ENCODE measurements at regions not wholly inside any gene's neighbourhood (a gene's known extent, or its start where the extent isn't known, plus 50 kb on each side); places are given as distances from the start of the nearest gene placed in this dataset.

DNA sequence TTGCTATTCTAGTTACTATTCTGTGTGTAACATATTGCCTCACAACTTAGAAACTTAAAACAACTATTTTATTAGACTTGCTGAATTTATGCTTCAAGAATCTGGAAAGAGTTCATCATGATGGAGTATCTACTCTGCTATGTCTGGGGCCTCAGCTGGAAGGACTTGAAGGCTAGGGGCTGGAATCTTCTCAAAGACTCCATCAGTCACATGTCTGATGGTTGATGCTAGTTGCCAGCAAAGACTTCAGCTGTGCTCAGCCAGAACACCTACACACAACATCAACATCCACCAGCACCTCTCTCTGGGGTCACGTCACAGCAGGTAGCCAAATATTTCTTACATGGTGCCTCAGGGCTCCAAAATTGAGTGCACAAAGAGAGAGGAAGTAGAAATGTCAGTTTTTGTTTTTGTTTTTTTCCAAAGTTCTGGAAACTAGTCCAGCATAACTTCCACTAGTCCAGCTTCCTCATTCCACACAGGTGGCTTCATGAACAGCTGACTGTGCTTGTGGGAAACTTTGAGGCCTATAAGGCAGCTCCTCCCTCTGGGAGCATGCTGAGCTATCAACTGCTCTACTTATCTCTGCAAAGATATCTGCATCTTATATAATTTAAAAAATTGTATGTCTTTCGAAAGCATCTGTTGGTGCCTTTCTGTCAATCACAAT, 325.4 kb upstream of the AGTR1 start:
- intact Hi-C loops (cut with micrococcal nuclease), result no loop called here
- CTCF ChIA-PET (ENCODE audit: partially characterized antibody), result no interaction called here
- no peak overlapping the region for H3K27ac Mint-ChIP-seq

GRCh38 chr3:148373961-148374360, 323.7 kb upstream of the AGTR1 start:
- no peaks in the 10 kb centered on the region for H3K36me3 ChIP-seq (ENCODE audit: insufficient read depth, low read length)
- no peaks in the 10 kb centered on the region for H3K9me3 ChIP-seq (ENCODE audit: control insufficient read depth in 1 of 2, low read length in 2 of 2)
- H3K4me3 Mint-ChIP-seq, result no peak overlapping the region
- H3K4me3 ChIP-seq (ENCODE audit: low read length in 2 of 2), result no peak overlapping the region
- intact Hi-C loops (cut with micrococcal nuclease), result no loop called here
- no peaks in the 10 kb centered on the region for H3K4me1 Mint-ChIP-seq
- H3K9me3 Mint-ChIP-seq, result peaks cover 0 to 2% (median 0%) of the 10 kb centered on the region in 8 donors
- no peak overlapping the region for H3K27ac Mint-ChIP-seq
- no peaks in the 10 kb centered on the region for H3K4me1 ChIP-seq (ENCODE audit: insufficient read depth, low read length)
- no peaks in the 10 kb centered on the region for H3K36me3 Mint-ChIP-seq
- H3K27ac ChIP-seq (ENCODE audit: low read depth, low read length), result no peak overlapping the region
- no peaks in the 10 kb centered on the region for H3K27me3 Mint-ChIP-seq
- no peaks in the 10 kb centered on the region for H3K27me3 ChIP-seq (ENCODE audit: insufficient read depth, low read length)
- POLR2A ChIA-PET (ENCODE audit: partially characterized antibody), result no interaction called here
- no peak for DNase-seq
- CTCF ChIA-PET (ENCODE audit: partially characterized antibody), result no interaction called here

More for the DNA sequence above, 325.4 kb upstream of the AGTR1 start:
- no peaks in the 10 kb centered on the region for H3K36me3 Mint-ChIP-seq
- H3K9me3 Mint-ChIP-seq, result peaks cover 0 to 2% (median 0%) of the 10 kb centered on the region in 8 donors
- Histone ChIP-seq H3K9me3 (ENCODE audit: control insufficient read depth in 1 of 2, low read length in 2 of 2) (no peaks in the 10 kb centered on the region), H3K36me3 (ENCODE audit: insufficient read depth, low read length) (no peaks in the 10 kb centered on the region), H3K27ac (ENCODE audit: low read depth, low read length) (no peak overlapping the region), H3K4me3 (ENCODE audit: low read length in 2 of 2) (no peak overlapping the region), H3K4me1 (ENCODE audit: insufficient read depth, low read length) (no peaks in the 10 kb centered on the region), H3K27me3 (ENCODE audit: insufficient read depth, low read length) (no peaks in the 10 kb centered on the region)
- no peaks in the 10 kb centered on the region for H3K27me3 Mint-ChIP-seq
- H3K4me3 Mint-ChIP-seq, result no peak overlapping the region
- no peak for DNase-seq
- H3K4me1 Mint-ChIP-seq, result no peaks in the 10 kb centered on the region
- POLR2A ChIA-PET (ENCODE audit: partially characterized antibody), result no interaction called here

- Histone ChIP-seq H3K4me3 (ENCODE audit: low read length in 2 of 2) (no peak overlapping the region), H3K27me3 (ENCODE audit: insufficient read depth, low read length) (no peaks in the 10 kb centered on the region), H3K4me1 (ENCODE audit: insufficient read depth, low read length) (no peaks in the 10 kb centered on the region), H3K36me3 (ENCODE audit: insufficient read depth, low read length) (no peaks in the 10 kb centered on the region), H3K27ac (ENCODE audit: low read depth, low read length) (no peak overlapping the region), H3K9me3 (ENCODE audit: control insufficient read depth in 1 of 2, low read length in 2 of 2) (peaks cover 0 to 3% of the 10 kb centered on the region in 2 donors)
- Mint-ChIP-seq H3K36me3 (no peaks in the 10 kb centered on the region), H3K27me3 (no peaks in the 10 kb centered on the region), H3K9me3 (peaks cover 0 to 4% (median 0%) of the 10 kb centered on the region in 8 donors), H3K27ac (no peak overlapping the region), H3K4me1 (no peaks in the 10 kb centered on the region), H3K4me3 (no peak overlapping the region)
- ChIA-PET CTCF (ENCODE audit: partially characterized antibody) (no interaction called here), POLR2A (ENCODE audit: partially characterized antibody) (no interaction called here)
- DNase-seq, result no peak
- intact Hi-C loops (cut with micrococcal nuclease), result no loop called here
Observed at GRCh38 chr3:148379763-148380382, 317.8 kb upstream of the AGTR1 start.

- Mint-ChIP-seq H3K4me1 (no peaks in the 10 kb centered on the region), H3K36me3 (no peaks in the 10 kb centered on the region), H3K27me3 (no peaks in the 10 kb centered on the region), H3K9me3 (peaks cover 0 to 4% (median 0%) of the 10 kb centered on the region in 8 donors), H3K4me3 (no peak overlapping the region), H3K27ac (no peak overlapping the region)
- POLR2A ChIA-PET (ENCODE audit: partially characterized antibody), result no interaction called here
- no peak for DNase-seq
- Histone ChIP-seq H3K9me3 (ENCODE audit: control insufficient read depth in 1 of 2, low read length in 2 of 2) (peaks cover 0 to 3% of the 10 kb centered on the region in 2 donors), H3K4me1 (ENCODE audit: insufficient read depth, low read length) (no peaks in the 10 kb centered on the region), H3K27me3 (ENCODE audit: insufficient read depth, low read length) (no peaks in the 10 kb centered on the region), H3K27ac (ENCODE audit: low read depth, low read length) (no peak overlapping the region), H3K36me3 (ENCODE audit: insufficient read depth, low read length) (no peaks in the 10 kb centered on the region), H3K4me3 (ENCODE audit: low read length in 2 of 2) (no peak overlapping the region)
- CTCF ChIA-PET (ENCODE audit: partially characterized antibody), result no interaction called here
- intact Hi-C loops (cut with micrococcal nuclease), result no loop called here
Observed at GRCh38 chr3:148381051-148381450, 316.7 kb upstream of the AGTR1 start.

- Mint-ChIP-seq H3K36me3 (no peaks in the 10 kb centered on the region), H3K27me3 (no peaks in the 10 kb centered on the region), H3K4me3 (no peak overlapping the region), H3K27ac (no peak overlapping the region), H3K9me3 (peaks cover 0 to 21% (median 6%) of the 10 kb centered on the region in 8 donors), H3K4me1 (no peaks in the 10 kb centered on the region)
- H3K4me1 ChIP-seq (ENCODE audit: insufficient read depth, low read length), result no peaks in the 10 kb centered on the region
- no peaks in the 10 kb centered on the region for H3K9me3 ChIP-seq (ENCODE audit: control insufficient read depth in 1 of 2, low read length in 2 of 2)
- intact Hi-C loops (cut with micrococcal nuclease), result no loop called here
- POLR2A ChIA-PET (ENCODE audit: partially characterized antibody), result no interaction called here
- H3K36me3 ChIP-seq (ENCODE audit: insufficient read depth, low read length), result no peaks in the 10 kb centered on the region
- no peaks in the 10 kb centered on the region for H3K27me3 ChIP-seq (ENCODE audit: insufficient read depth, low read length)
- H3K27ac ChIP-seq (ENCODE audit: low read depth, low read length), result no peak overlapping the region
- no peak overlapping the region for H3K4me3 ChIP-seq (ENCODE audit: low read length in 2 of 2)
- CTCF ChIA-PET (ENCODE audit: partially characterized antibody), result no interaction called here
- no peak for DNase-seq
Observed at GRCh38 chr3:148389916-148390315, 307.8 kb upstream of the AGTR1 start.

DNA sequence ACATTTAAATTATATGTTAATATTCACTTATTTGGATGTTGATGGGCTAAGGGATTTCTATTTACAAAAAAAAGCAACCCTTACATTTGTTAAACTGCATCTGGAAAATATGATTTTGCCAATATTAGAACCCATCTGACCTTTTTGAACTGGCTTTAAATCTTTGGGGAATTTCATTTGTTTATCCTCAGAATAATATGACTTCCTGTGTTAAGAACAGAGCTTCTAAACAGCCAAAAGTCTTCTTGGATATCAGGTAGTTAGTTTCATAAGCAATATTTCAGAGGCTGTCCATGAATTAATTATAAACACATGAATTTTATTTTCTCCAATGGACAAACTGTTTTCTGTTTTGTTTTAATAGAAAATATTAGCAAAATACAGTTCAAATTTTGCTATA, 301.9 kb upstream of the AGTR1 start:
- Mint-ChIP-seq H3K9me3 (peaks cover 0 to 6% (median 0%) of the 10 kb centered on the region in 8 donors), H3K36me3 (no peaks in the 10 kb centered on the region), H3K4me3 (no peak overlapping the region), H3K27ac (no peak overlapping the region), H3K27me3 (no peaks in the 10 kb centered on the region), H3K4me1 (no peaks in the 10 kb centered on the region)
- intact Hi-C loops (cut with micrococcal nuclease), result no loop called here
- no peaks in the 10 kb centered on the region for H3K4me1 ChIP-seq (ENCODE audit: insufficient read depth, low read length)
- H3K4me3 ChIP-seq (ENCODE audit: low read length in 2 of 2), result no peak overlapping the region
- H3K27me3 ChIP-seq (ENCODE audit: insufficient read depth, low read length), result no peaks in the 10 kb centered on the region
- CTCF ChIA-PET (ENCODE audit: partially characterized antibody), result no interaction called here
- H3K9me3 ChIP-seq (ENCODE audit: control insufficient read depth in 1 of 2, low read length in 2 of 2), result no peaks in the 10 kb centered on the region
- H3K36me3 ChIP-seq (ENCODE audit: insufficient read depth, low read length), result no peaks in the 10 kb centered on the region
- DNase-seq, result no peak
- POLR2A ChIA-PET (ENCODE audit: partially characterized antibody), result no interaction called here
- H3K27ac ChIP-seq (ENCODE audit: low read depth, low read length), result no peak overlapping the region

- ChIA-PET CTCF (ENCODE audit: partially characterized antibody) (no interaction called here), POLR2A (ENCODE audit: partially characterized antibody) (no interaction called here)
- H3K4me3 ChIP-seq (ENCODE audit: low read length in 2 of 2), result no peak overlapping the region
- Mint-ChIP-seq H3K36me3 (no peaks in the 10 kb centered on the region), H3K27ac (no peak overlapping the region), H3K9me3 (no peaks in the 10 kb centered on the region), H3K4me3 (no peak overlapping the region), H3K27me3 (no peaks in the 10 kb centered on the region), H3K4me1 (no peaks in the 10 kb centered on the region)
- H3K27ac ChIP-seq (ENCODE audit: low read depth, low read length), result no peak overlapping the region
- H3K4me1 ChIP-seq (ENCODE audit: insufficient read depth, low read length), result no peaks in the 10 kb centered on the region
- H3K9me3 ChIP-seq (ENCODE audit: control insufficient read depth in 1 of 2, low read length in 2 of 2), result no peaks in the 10 kb centered on the region
- no peak for DNase-seq
- intact Hi-C loops (cut with micrococcal nuclease), result no loop called here
- H3K36me3 ChIP-seq (ENCODE audit: insufficient read depth, low read length), result no peaks in the 10 kb centered on the region
- H3K27me3 ChIP-seq (ENCODE audit: insufficient read depth, low read length), result no peaks in the 10 kb centered on the region
Observed at GRCh38 chr3:148400754-148401153, 296.9 kb upstream of the AGTR1 start.
